ENCODE measurements at regions not wholly inside any gene's neighbourhood (a gene's known extent, or its start where the extent isn't known, plus 50 kb on each side); places are given as distances from the start of the nearest gene placed in this dataset.

GRCh38 chr19:31598730-31599238, 249.5 kb upstream of the TSHZ3 start:
- intact Hi-C loops (cut with micrococcal nuclease): no loop called here

GRCh38 chr19:31600731-31601295, 251.6 kb upstream of the TSHZ3 start:
- intact Hi-C loops (cut with micrococcal nuclease): no loop called here

- intact Hi-C loops (cut with micrococcal nuclease): no loop called here
These were observed 252.6 kb upstream of the TSHZ3 start for GRCh38 chr19:31601855-31602254.

GRCh38 chr19:31602548-31602947, 253.3 kb upstream of the TSHZ3 start:
- intact Hi-C loops (cut with micrococcal nuclease): no loop called here

- intact Hi-C loops (cut with micrococcal nuclease): no loop called here
These were observed 255.3 kb upstream of the TSHZ3 start for GRCh38 chr19:31604493-31605040.

GRCh38 chr19:31610018-31610417, 260.8 kb upstream of the TSHZ3 start:
- intact Hi-C loops (cut with micrococcal nuclease): no loop called here

GRCh38 chr19:31611046-31611877, 262.0 kb upstream of the TSHZ3 start:
- intact Hi-C loops (cut with micrococcal nuclease): no loop called here

GRCh38 chr19:31612873-31613272, 263.6 kb upstream of the TSHZ3 start:
- intact Hi-C loops (cut with micrococcal nuclease): no loop called here

GRCh38 chr19:31613683-31614219, 264.5 kb upstream of the TSHZ3 start:
- intact Hi-C loops (cut with micrococcal nuclease): no loop called here

- intact Hi-C loops (cut with micrococcal nuclease): no loop called here
These were observed 266.8 kb upstream of the TSHZ3 start for GRCh38 chr19:31616031-31616430.

GRCh38 chr19:31617010-31617585, 267.9 kb upstream of the TSHZ3 start:
- intact Hi-C loops (cut with micrococcal nuclease): no loop called here

- intact Hi-C loops (cut with micrococcal nuclease): no loop called here
These were observed 275.8 kb upstream of the TSHZ3 start for GRCh38 chr19:31625056-31625455.

GRCh38 chr19:31625575-31625974, 276.3 kb upstream of the TSHZ3 start:
- intact Hi-C loops (cut with micrococcal nuclease): no loop called here

GRCh38 chr19:31626941-31627340, 277.7 kb upstream of the TSHZ3 start:
- intact Hi-C loops (cut with micrococcal nuclease): no loop called here

- intact Hi-C loops (cut with micrococcal nuclease): no loop called here
These were observed 278.6 kb upstream of the TSHZ3 start for GRCh38 chr19:31627620-31628365.

- intact Hi-C loops (cut with micrococcal nuclease): no loop called here
These were observed 280.5 kb upstream of the TSHZ3 start for GRCh38 chr19:31629579-31630363.

- intact Hi-C loops (cut with micrococcal nuclease): no loop called here
These were observed 283.8 kb upstream of the TSHZ3 start for GRCh38 chr19:31633014-31633413.

- intact Hi-C loops (cut with micrococcal nuclease): no loop called here
These were observed 290.1 kb upstream of the TSHZ3 start for GRCh38 chr19:31639306-31639705.

GRCh38 chr19:31641591-31641990, 292.4 kb upstream of the TSHZ3 start:
- intact Hi-C loops (cut with micrococcal nuclease): no loop called here

- intact Hi-C loops (cut with micrococcal nuclease): no loop called here
These were observed 299.1 kb upstream of the TSHZ3 start for GRCh38 chr19:31648347-31648746.

Data from T-helper 2 cell treated with Interferon-gamma antibody and Interleukin-4, amounts not matched to agents 100 ng/mL and 5 ng/mL, for 36 hours (primary cell).